Body of pancreas (tissue), 4 donors: ENCODE measurements at regions not wholly inside any gene's neighbourhood (a gene's known extent, or its start where the extent isn't known, plus 50 kb on each side); places are given as distances from the start of the nearest gene placed in this dataset.

Experiments used
- ATAC-seq: fragments of 150-250 bp; one replicate; pipeline ENCODE4 v1.9.1; 2016
- DNase-seq, 4 donors: peaks; one replicate each; pipeline ENCODE4 v3.0.0-alpha.2; 2019
- H3K27ac ChIP-seq, 4 donors: fragments of 200-600 bp; sonication (generic); 1 replicate in 3 of 4; 2 replicates in 1 of 4; pipeline versions ENCODE4 v1.5.1 to v1.6.1; 2016 to 2019; ENCODE audit warnings: mild to moderate bottlenecking in 1 of 4, mixed read lengths in 1 of 4, moderate library complexity in 1 of 4
- H3K27me3 ChIP-seq, 2 donors: fragments of 200-600 bp; sonication (generic); one replicate each; pipeline ENCODE4 v1.6.0; 2016; ENCODE audit warnings: mild to moderate bottlenecking in 1 of 2
- H3K36me3 ChIP-seq, 2 donors: fragments of 200-600 bp; sonication (generic); replicated peaks in 1 of 2; 2 replicates each; pipeline ENCODE4 v1.5.1; 2016; ENCODE audit warnings: low read depth in 2 of 2; ENCODE audit not compliant: insufficient read depth in 1 of 2
- H3K4me1 ChIP-seq: fragments of 200-600 bp; sonication (generic); one replicate; pipeline ENCODE4 v1.6.0; 2016
- H3K4me3 ChIP-seq, 2 donors: fragments of 200-600 bp; sonication (generic); 1 replicate in 1 of 2; 2 replicates in 1 of 2; pipeline ENCODE4 v1.5.1; 2016 to 2019
- H3K9me3 ChIP-seq, 3 donors: fragments of 200-600 bp; sonication (generic); 1 replicate in 2 of 3; 2 replicates in 1 of 3; pipeline ENCODE4 v1.5.1; 2016
- POLR2A ChIP-seq, 3 donors: fragments of 450-650 bp; IDR thresholded peaks; one replicate each; pipeline ENCODE4 v1.6.1; 2016; ENCODE audit warnings: antibody characterized with exemption in 3 of 3, mild to moderate bottlenecking in 2 of 3
- WGBS, 2 donors: methylation state at CpG; one replicate each; pipeline ENCODE4 v1.1.5; 2017; 5-methylcytosine and 5-hydroxymethylcytosine counted together
- intact Hi-C: fragments of 100-400 bp; cut with DNase I; formaldehyde crosslinking; loops from one replicate; pipeline ENCODE4 v1.15.1; 2023
- TF ChIP-seq, protein P1 (sequence below), 7 experiments: fragments of 450-650 bp in 4 of 7; fragments of 200-600 bp in 3 of 7; sonication (generic) in 3 of 7; IDR thresholded peaks; one replicate each; pipeline ENCODE4 v1.5.1; 2016 to 2019; ENCODE audit warnings: antibody characterized with exemption in 7 of 7

DNA sequence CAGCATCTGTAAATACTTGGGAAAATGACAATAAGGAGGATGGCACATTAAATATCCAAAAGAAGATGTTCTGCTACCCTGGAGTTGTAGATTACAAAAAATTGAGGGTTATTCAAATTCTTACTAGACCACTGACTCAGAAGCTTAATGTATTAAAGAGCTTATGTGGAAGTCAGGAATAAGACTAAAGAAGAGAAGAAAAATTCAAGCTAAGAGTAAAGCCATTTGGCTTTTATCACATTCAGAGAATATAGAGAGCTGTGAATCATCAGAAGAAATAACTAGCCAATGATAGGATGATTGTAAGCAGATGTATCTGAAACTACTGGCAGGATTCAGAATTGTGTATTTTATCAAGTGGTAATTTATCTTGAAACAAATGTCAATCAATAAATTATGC lies 237.0 kb downstream of the TBX15 start:
- Histone ChIP-seq H3K4me1 (no peaks in the 10 kb centered on the region), H3K9me3 (no peaks in the 10 kb centered on the region), H3K36me3 (no peaks in the 10 kb centered on the region), H3K27me3 (no peaks in the 10 kb centered on the region), H3K27ac (no peak overlapping the region), H3K4me3 (no peak overlapping the region)
- TF ChIP-seq, protein P1, sequence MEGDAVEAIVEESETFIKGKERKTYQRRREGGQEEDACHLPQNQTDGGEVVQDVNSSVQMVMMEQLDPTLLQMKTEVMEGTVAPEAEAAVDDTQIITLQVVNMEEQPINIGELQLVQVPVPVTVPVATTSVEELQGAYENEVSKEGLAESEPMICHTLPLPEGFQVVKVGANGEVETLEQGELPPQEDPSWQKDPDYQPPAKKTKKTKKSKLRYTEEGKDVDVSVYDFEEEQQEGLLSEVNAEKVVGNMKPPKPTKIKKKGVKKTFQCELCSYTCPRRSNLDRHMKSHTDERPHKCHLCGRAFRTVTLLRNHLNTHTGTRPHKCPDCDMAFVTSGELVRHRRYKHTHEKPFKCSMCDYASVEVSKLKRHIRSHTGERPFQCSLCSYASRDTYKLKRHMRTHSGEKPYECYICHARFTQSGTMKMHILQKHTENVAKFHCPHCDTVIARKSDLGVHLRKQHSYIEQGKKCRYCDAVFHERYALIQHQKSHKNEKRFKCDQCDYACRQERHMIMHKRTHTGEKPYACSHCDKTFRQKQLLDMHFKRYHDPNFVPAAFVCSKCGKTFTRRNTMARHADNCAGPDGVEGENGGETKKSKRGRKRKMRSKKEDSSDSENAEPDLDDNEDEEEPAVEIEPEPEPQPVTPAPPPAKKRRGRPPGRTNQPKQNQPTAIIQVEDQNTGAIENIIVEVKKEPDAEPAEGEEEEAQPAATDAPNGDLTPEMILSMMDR (IDR thresholded peaks at IDR 0.05): no peak
- no peak for TF ChIP-seq POLR2A (IDR thresholded peaks at IDR 0.05)
- ATAC-seq (no peak), DNase-seq (no peak)
- intact Hi-C loops: no loop called here

DNA sequence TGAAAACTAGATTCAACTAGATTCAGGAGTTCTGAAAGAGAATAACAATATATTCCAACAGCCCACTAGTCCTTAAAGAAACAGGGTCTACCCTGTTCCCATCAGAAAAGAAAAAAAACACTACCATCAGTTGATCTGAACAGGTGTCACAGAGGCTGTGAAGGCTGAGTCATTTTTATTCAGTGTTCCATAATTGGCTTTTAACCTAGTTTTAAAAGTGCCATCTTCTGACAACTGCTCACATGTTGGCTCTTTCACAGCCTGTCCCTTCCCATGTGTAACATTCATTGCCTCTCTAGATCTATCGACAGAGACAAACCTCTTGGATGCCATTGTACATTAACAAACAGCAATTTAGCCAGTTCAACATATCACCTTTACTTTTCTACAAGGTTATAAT lies 243.7 kb downstream of the TBX15 start:
- ATAC-seq (no peak), DNase-seq (no peak)
- no peaks in the 10 kb centered on the region for H3K36me3 ChIP-seq
- intact Hi-C loops: no loop called here
- no peak for TF ChIP-seq POLR2A (IDR thresholded peaks at IDR 0.05)
- TF ChIP-seq, protein P1 (IDR thresholded peaks at IDR 0.05): no peak
- H3K9me3 ChIP-seq: no peaks in the 10 kb centered on the region
- no peaks in the 10 kb centered on the region for H3K27me3 ChIP-seq
- no peaks in the 10 kb centered on the region for H3K4me1 ChIP-seq
- H3K4me3 ChIP-seq: no peak overlapping the region
- H3K27ac ChIP-seq: no peak overlapping the region
- WGBS, 2 donors: 67 to 81% methylated on average over 1 of the region's 1 CpG

DNA sequence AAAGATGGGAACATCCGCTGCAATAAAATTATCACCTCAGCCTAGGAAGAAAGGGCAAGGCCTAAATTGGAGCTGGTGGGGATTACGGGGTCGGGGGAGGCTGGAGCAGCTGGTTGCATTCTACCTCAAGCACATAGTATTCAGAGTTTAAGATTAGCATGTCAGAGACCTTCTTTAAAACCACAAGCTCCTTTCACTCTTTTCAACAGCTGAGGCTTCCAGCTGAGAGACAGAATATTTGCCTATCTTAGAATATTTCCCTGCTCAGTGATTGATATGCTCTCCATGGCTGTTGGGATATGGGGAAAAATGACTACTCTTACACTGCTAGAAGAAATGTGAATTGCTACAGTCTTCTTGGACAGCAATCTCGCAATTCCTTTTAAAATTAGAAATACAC lies 248.6 kb downstream of the TBX15 start:
- TF ChIP-seq POLR2A (IDR thresholded peaks at IDR 0.05): no peak
- TF ChIP-seq, protein P1 (IDR thresholded peaks at IDR 0.05): no peak
- Histone ChIP-seq H3K9me3 (no peaks in the 10 kb centered on the region), H3K4me1 (no peaks in the 10 kb centered on the region), H3K4me3 (no peak overlapping the region), H3K36me3 (no peaks in the 10 kb centered on the region), H3K27me3 (no peaks in the 10 kb centered on the region), H3K27ac (no peak overlapping the region)
- intact Hi-C loops: no loop called here
- DNase-seq: no peak
- ATAC-seq: no peak
- WGBS, 2 donors: 39% methylated on average over 4 of the region's 4 CpGs

DNA sequence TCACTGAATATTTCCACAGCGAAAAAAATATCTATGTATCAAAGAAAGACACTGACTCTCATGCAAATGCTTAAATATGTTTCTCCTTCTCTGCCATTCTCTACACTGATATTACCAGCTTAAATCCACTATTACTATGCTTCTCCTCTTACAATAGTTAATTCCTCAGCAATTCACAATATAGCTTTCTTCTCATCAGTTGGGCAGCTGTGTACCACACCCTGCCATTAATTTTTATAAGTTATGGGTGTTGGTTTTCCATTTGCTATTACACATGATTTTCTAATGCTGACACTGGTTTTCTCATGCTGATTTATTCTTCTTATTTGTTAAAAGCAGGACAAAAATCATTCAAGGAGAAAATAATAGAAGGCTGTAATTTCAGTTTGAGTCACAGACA lies 251.8 kb downstream of the TBX15 start:
- DNase-seq (no peak), ATAC-seq (no peak)
- Histone ChIP-seq H3K36me3 (no peaks in the 10 kb centered on the region), H3K4me3 (no peak overlapping the region), H3K9me3 (no peaks in the 10 kb centered on the region), H3K27ac (no peak overlapping the region), H3K27me3 (no peaks in the 10 kb centered on the region), H3K4me1 (no peaks in the 10 kb centered on the region)
- intact Hi-C loops: no loop called here
- TF ChIP-seq POLR2A (IDR thresholded peaks at IDR 0.05): no peak
- TF ChIP-seq, protein P1 (IDR thresholded peaks at IDR 0.05): no peak
- WGBS, 2 donors: 92 to 93% methylated on average over 1 of the region's 1 CpG

DNA sequence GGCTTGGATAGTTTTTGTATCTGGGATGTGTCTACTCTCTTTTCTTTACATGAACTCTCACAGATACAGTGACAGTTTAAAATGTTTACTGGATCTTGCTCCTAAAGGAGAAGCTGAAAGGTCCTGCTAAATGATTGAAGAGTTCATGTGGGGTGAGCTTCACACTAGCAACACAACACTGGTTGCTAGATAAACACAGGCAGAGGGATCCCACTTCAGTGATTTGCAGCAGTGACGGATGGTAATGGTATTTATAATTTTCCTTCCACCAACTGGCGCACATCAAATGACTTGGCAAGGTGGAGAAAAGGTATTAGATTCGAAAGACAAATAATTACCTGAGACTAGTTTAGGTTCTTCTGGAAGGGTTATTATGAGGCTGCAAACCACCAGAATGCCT lies 270.2 kb downstream of the TBX15 start:
- ATAC-seq (no peak), DNase-seq (no peak)
- Histone ChIP-seq H3K27ac (no peak overlapping the region), H3K4me3 (no peak overlapping the region), H3K9me3 (no peaks in the 10 kb centered on the region), H3K4me1 (no peaks in the 10 kb centered on the region), H3K36me3 (no peaks in the 10 kb centered on the region), H3K27me3 (no peaks in the 10 kb centered on the region)
- WGBS, 2 donors: 43 to 45% methylated on average over 3 of the region's 3 CpGs
- TF ChIP-seq POLR2A (IDR thresholded peaks at IDR 0.05): no peak
- TF ChIP-seq, protein P1 (IDR thresholded peaks at IDR 0.05): no peak
- intact Hi-C loops: no loop called here
